MG63 (cell line): ENCODE measurements at regions not wholly inside any gene's neighbourhood (a gene's known extent, or its start where the extent isn't known, plus 50 kb on each side); places are given as distances from the start of the nearest gene placed in this dataset.
A peak's percentile ranks its signal among the peaks of the same experiment; 100 is the strongest.

Experiments used
- DNase-seq: peaks from one replicate; pipeline ENCODE4 v3.0.0-alpha.2; 2020
- H3K27me3 ChIP-seq: fragments of 250-450 bp; sonication (Bioruptor Pico); 2 replicates; pipeline ENCODE4 v1.5.1; 2020; ENCODE audit warnings: mild to moderate bottlenecking, moderate library complexity
- H3K36me3 ChIP-seq: fragments of 250-450 bp; sonication (Bioruptor Pico); 2 replicates; pipeline ENCODE4 v1.5.1; 2020; ENCODE audit warnings: mild to moderate bottlenecking, moderate library complexity
- H3K4me3 ChIP-seq: fragments of 250-450 bp; sonication (Bioruptor Pico); 2 replicates; pipeline ENCODE4 v1.5.1; 2020; ENCODE audit warnings: mild to moderate bottlenecking, moderate library complexity
- H3K9me3 ChIP-seq: fragments of 250-450 bp; sonication (Bioruptor Pico); 2 replicates; pipeline ENCODE4 v1.5.1; 2020; ENCODE audit warnings: mild to moderate bottlenecking, moderate library complexity

DNA sequence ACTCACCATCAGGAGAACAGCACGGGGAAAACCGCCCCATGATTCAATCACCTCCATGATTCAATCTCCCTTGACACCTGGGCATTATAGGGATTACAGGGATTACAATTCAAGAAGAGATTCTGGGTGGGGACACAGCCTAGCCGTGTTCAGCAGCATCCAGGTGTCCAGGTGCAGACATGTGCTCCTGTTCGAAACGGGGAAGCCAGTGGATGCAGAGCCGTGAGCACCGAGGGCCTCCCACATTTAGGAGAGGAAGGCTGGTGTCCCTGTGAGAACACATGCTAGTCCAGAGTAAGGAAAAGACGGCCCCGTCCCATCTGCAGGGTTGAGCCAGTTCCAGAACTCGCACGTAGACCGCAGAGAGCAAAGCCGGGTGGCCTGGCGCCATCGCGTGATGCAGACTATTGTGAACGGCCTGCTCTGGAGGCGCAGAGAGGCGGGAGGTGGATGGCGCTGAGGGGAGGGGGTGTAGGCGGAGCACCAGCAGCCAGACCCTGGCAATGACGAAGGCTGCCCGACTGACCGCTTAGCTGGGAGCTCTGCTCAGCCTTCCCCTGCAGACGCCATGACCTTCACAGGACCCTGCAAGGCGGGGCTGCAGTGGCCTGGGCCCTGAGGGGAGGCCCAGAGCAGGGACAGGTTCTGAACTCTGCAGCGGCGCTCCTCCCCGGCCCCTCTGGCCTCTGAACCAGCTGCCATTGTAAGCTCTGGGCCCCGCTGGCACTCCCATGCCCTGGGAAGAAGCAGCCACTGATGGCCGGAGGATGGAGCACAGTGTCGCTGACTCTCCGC, 141.6 kb upstream of the TCERG1L start:
- no peaks in the 10 kb centered on the region for H3K9me3 ChIP-seq
- no peaks in the 10 kb centered on the region for H3K36me3 ChIP-seq
- peaks cover 5% of the 10 kb centered on the region; the same call in 1 of the 2 replicates for H3K27me3 ChIP-seq
- no peak for DNase-seq
- H3K4me3 ChIP-seq: no peak overlapping the region

DNA sequence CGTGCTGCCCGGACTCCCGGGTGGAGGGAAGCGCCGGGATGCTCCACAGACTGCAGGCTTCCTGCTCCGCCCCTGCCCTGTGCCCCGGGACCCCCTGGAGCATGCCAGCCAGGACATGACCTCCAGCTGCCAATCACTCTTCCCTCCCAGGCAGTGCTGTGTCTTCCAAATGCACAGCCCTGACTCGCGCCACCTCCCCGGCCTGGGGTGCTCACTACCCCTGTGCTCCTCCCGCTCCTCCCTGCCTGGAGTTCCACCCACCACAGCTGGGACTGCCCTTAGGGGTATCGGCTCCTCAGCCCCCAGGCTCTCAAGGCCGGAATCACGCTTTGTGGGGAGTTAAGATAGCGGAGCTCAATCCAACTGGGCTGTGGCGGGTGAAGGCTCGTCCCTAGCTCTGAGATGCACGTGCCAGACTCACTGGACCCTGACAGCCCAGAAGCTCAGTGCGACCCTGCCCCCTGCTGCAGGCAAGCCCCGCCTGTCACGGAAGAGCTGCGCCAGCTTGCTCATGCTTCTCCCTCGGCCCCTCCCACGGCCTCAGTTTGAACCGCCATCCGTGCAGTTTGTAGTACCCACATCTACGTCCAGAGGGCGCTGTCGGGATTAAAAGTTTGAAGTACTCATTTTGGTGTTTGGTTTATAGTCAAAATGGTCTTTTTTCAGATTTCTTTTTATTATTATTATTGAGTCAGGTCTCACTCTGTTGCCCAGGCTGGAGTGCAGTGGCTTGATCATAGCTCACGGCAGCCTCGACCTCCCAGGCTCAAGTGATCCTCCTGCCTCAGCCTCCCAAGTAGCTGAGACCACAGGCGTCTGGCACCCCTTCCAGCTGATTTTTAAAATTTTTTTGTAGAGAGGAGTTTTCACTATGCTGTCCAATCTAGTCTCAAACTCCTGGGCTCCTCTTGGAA, 142.5 kb upstream of the TCERG1L start:
- H3K36me3 ChIP-seq: no peaks in the 10 kb centered on the region
- DNase-seq: peak; percentile 43

DNA sequence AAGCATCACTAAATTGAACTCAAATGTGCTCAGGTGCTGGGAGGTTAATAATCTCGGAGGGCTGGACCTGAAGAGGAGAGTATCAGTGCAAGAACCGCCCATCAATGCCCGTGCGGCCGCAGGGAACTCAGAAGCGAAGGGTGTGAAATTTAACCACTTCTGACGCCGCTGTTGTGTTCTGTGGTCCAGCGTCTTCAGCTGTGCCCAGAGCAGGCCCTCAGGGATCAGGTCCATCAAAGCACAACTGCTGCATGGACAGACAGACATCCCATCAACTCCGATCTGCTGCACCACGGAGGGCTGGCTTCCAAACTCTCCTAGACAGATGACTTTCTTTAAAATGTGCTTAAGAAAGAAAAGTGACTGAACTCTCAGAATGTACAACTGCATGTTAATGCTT, 144.9 kb upstream of the TCERG1L start:
- no peaks in the 10 kb centered on the region for H3K9me3 ChIP-seq
- DNase-seq: no peak
- no peaks in the 10 kb centered on the region for H3K36me3 ChIP-seq
- no peak overlapping the region for H3K4me3 ChIP-seq
- peaks cover 5% of the 10 kb centered on the region; the same call in 1 of the 2 replicates for H3K27me3 ChIP-seq

More for the DNA sequence above, 142.5 kb upstream of the TCERG1L start:
- peaks cover 5% of the 10 kb centered on the region; the same call in 1 of the 2 replicates for H3K27me3 ChIP-seq
- H3K4me3 ChIP-seq: no peak overlapping the region
- no peaks in the 10 kb centered on the region for H3K9me3 ChIP-seq

DNA sequence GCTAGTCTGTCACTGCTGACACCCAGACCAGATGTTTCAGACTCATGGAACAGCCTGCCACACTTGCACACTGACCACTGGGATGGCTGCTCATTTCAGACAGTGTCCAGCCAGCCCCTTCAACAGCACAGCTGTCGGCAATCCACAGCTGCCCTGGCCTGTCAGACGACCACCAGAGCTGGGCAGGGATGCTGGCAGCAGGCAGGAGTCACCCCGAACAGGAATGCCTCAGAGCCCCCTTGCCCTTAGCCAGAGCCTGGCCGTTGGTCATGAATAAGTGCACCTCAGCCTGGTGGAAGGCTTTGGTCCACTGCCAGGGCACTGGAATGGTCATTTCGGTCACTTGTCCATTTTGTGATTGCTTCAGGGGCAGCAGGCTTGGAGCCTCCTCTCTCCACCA, 149.6 kb upstream of the TCERG1L start:
- DNase-seq: no peak
- Histone ChIP-seq H3K36me3 (no peaks in the 10 kb centered on the region), H3K27me3 (peaks cover 8% of the 10 kb centered on the region), H3K9me3 (no peaks in the 10 kb centered on the region), H3K4me3 (no peak overlapping the region)

DNA sequence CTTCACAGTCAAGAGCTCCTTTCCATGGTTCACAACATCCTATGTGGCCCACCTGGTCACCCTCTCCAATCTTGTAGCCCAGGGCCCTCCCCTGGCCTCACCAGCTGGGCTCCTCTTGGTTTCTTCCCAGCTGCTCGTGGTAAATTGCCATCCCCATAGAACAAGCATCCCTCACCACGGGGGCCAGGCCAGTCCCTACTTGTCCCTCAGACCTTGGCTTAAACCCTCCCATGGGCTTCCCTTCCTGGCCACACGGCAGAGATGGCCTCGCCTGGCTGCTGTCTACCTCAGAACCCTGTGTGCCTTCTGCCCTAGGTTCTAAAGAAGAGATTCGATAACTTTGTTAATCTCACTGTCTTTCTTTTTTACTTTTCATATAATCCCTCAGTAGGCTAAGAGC, 153.3 kb upstream of the TCERG1L start:
- no peak overlapping the region for H3K4me3 ChIP-seq
- H3K9me3 ChIP-seq: no peaks in the 10 kb centered on the region
- DNase-seq: no peak
- H3K27me3 ChIP-seq: peaks cover 12% of the 10 kb centered on the region
- H3K36me3 ChIP-seq: no peaks in the 10 kb centered on the region

DNA sequence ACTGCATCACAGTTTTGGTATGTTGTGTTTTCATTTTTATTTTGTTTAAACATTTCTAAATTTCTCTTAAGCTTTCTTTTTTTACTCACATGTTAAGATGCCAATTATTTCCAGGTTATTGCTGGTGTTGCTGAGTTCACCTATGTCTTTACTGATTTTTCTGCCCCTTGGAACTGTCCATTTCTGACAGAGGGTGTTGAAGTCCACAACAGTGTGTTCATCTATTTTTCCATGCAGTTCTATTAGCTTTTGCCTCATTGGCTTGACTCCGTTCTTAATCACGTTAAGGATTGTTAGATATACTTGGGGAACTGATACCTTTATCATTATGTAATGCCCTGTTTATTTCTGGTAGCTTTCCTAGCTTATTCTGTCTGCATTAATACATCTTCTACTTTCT, 158.0 kb upstream of the TCERG1L start:
- no peak overlapping the region for H3K4me3 ChIP-seq
- H3K27me3 ChIP-seq: peaks cover 4% of the 10 kb centered on the region
- no peaks in the 10 kb centered on the region for H3K9me3 ChIP-seq
- H3K36me3 ChIP-seq: no peaks in the 10 kb centered on the region
- no peak for DNase-seq

DNA sequence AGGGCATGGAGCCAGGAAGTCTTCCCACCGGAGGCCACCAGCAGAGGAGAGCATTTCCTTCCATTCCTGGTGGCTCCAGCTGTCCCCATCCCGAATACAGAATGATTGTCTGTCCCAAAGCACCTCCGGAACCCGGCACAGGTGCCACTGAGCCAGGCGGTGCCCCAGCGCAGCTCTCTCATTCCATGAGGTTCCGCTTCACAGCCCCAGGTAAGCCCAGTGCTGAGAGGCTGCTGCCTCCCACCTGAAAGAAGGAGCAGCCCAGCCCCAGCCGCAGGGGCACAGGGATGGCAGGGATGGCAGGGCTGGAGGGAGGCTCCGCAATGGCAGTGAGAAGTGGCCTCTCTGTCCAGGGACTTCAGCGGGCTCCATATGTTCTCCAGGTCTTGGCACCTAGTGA, 162.1 kb upstream of the TCERG1L start:
- Histone ChIP-seq H3K9me3 (no peaks in the 10 kb centered on the region), H3K36me3 (no peaks in the 10 kb centered on the region), H3K4me3 (no peak overlapping the region), H3K27me3 (peaks cover 4% of the 10 kb centered on the region)
- DNase-seq: no peak

DNA sequence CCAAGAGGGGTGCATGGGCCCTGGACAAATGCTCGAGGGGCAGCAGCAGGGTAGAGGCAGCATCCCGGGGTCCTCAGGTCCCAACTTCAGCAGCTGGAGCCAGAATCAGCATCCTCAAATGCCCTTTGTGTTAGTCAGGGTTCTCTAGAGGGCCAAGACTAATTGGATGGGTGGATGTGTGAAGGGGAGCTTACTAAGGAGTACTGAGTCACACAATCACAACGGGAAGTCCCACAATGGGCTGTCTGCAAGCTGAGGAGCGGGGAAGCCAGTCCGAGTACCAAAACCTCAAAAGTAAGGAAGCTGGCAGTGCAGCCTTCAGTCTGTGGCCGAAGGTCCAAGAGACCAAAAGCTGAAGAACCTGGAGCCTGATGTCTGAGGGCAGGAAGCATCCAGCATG, 162.9 kb upstream of the TCERG1L start:
- H3K27me3 ChIP-seq: no peaks in the 10 kb centered on the region
- H3K9me3 ChIP-seq: no peaks in the 10 kb centered on the region
- DNase-seq: peak; percentile 51
- H3K36me3 ChIP-seq: no peaks in the 10 kb centered on the region
- H3K4me3 ChIP-seq: no peak overlapping the region

DNA sequence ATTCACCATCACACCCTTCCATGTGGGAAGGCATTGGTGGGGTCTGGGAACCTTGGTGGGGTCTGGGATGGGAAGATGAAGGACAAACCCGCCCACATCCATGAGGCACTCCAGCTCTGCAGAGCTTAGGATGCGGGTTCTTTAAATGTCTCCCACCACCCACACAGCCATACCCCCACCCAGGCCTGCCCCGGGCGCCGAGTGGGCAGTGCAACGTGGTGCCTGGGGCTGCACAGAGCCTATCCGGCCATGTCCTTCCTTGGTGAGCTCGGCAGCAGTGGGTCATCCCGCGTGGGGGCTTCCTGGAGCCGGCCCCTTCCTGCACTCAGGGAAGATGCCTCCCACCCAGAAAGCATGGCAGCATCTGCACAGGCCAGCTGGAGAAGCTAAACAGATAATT, 163.5 kb upstream of the TCERG1L start:
- DNase-seq: no peak
- Histone ChIP-seq H3K4me3 (no peak overlapping the region), H3K36me3 (no peaks in the 10 kb centered on the region), H3K27me3 (no peaks in the 10 kb centered on the region), H3K9me3 (no peaks in the 10 kb centered on the region)

DNA sequence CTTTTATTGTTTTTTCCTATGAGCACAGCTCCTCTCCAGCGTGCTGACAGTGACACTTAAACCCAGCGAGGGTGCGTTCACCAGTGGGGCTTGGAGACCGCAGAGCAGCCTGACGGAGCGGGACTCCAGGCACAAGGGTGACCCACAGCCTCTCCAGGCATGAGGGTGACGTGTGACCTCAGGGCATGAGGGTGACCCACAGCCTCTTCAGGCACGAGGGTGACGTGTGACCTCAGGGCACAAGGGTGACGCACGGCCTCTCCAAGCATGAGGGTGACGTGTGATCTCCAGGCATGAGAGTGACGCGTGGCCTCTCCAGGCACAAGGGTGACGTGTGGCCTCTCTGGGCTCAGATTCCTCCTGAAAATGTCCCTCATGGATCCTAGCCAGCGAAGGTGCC, 164.3 kb upstream of the TCERG1L start:
- Histone ChIP-seq H3K9me3 (no peaks in the 10 kb centered on the region), H3K36me3 (no peaks in the 10 kb centered on the region), H3K27me3 (no peaks in the 10 kb centered on the region), H3K4me3 (no peak overlapping the region)
- DNase-seq: no peak

DNA sequence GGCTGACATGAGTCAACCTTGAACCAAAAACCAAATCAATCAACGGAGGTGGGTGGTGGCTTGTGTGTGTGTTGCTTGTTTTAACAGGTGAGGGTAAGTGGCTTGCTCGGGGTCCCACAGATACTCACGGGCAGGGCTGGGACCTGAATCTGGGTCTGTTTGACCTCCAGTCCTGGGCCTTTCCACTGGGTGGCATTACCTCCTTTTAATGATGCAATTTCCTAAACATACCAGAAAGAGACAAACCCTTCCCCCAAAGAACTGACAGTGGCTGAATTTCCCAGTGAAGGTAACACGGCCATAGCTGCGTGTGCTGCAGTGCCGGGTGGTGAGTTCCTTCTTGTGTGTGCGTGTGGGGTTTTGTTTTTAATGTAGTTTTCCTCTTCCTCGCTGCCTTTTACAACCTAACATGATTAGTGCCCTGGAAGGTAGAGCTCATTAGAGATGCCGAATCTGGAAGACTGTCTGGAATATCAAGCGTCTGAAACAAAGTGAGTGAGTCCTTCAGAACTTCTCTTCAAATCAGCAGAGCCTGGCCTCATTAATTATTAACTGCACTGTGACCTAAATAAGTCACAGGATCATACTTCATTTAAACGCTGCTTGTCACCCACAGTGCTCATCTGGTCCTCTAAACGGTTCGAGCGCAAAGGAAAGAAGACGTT, 166.1 kb upstream of the TCERG1L start:
- H3K9me3 ChIP-seq: no peaks in the 10 kb centered on the region

DNA sequence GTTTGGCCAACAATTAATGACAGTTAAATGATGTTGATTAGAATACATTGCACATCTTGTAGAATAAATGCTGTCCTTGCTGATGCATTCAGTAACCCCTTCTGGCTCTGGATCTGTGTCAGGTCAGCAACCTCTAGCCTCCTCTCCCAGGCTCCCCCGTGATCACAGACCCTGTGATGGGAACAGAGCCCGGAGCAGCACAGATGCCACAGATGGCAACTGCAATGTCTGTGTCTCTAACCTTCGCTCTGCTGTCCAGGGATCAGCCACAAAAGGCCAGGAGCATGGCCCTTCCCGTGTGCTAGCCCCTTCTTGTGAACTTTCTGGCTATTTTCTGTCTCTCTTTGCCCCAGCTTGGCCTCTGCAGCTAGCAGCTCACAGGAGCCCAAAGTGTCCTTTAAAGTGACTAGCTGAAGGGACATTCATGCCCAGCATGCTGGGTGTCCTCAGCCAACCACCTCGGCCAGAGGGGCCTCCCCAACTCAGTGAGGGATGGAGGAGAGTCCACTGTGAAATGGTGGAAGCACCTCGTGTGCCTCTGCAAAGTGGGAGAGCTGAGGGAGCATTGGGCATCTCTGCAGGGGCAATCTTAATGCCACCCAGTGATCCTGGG, 167.0 kb upstream of the TCERG1L start:
- no peak for DNase-seq
- Histone ChIP-seq H3K4me3 (no peak overlapping the region), H3K27me3 (no peaks in the 10 kb centered on the region), H3K36me3 (no peaks in the 10 kb centered on the region), H3K9me3 (no peaks in the 10 kb centered on the region)

More for the DNA sequence above, 166.1 kb upstream of the TCERG1L start:
- Histone ChIP-seq H3K27me3 (no peaks in the 10 kb centered on the region), H3K4me3 (no peak overlapping the region), H3K36me3 (no peaks in the 10 kb centered on the region)
- DNase-seq: no peak

DNA sequence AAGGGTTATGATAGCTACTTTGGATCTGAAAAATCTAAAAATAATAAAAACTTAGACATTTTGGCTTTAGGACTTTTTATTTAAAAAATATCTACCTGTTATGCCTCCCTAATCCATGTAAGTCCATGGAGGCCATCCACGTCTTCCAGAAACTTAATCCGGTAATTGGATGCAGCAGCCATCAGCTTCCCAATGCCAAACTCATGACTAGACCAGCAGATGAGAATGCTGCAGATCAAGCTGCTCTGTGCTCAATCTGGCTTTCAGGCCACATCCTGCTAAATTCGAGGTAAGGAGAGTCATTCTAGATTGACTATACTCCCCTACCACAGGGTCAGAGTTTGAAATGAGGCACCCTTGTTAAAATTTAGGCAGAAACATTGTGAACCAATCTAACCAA, 168.5 kb upstream of the TCERG1L start:
- H3K4me3 ChIP-seq: no peak overlapping the region
- no peaks in the 10 kb centered on the region for H3K9me3 ChIP-seq
- no peak for DNase-seq
- H3K27me3 ChIP-seq: no peaks in the 10 kb centered on the region
- H3K36me3 ChIP-seq: no peaks in the 10 kb centered on the region

DNA sequence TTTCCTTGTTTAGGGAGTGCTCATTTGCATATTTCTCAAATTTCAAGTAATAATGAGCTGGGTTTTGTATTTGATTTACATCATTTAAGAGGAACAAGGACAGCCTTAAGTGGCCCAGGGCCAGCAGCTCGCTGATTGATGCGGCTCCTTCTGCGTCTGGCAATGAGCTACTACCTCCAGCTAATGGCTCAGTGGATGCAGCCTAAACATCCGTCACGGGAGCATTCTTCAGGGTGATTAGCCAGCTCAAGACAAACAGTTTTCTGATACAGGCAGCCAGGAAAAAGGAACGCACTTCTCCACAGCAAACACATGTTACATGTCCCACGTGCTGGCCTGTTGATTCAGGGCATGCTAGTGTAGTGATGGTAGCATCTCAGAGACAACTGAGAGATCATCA, 169.3 kb upstream of the TCERG1L start:
- Histone ChIP-seq H3K4me3 (no peak overlapping the region), H3K9me3 (no peaks in the 10 kb centered on the region), H3K27me3 (no peaks in the 10 kb centered on the region), H3K36me3 (no peaks in the 10 kb centered on the region)
- no peak for DNase-seq

DNA sequence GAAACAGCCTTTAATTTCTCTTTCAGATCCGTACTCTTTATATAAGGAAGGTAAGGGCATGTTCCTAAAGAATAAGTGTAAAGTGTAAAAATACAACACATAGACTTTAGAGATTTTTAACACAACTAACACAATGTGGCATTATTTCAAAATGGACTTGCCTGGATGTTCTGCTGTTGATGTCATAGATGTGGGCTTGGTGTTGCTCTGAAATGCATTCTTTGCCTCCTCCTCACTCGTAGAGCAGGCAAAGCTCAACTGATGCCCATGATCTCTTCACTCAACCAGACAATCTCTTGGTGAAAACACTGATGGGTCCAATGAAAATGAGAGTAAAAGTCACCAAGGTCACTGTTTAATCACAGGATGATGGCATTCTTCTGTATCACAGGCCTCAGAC, 174.2 kb upstream of the TCERG1L start:
- no peaks in the 10 kb centered on the region for H3K27me3 ChIP-seq
- H3K4me3 ChIP-seq: no peak overlapping the region
- H3K9me3 ChIP-seq: no peaks in the 10 kb centered on the region
- no peaks in the 10 kb centered on the region for H3K36me3 ChIP-seq
- DNase-seq: no peak

DNA sequence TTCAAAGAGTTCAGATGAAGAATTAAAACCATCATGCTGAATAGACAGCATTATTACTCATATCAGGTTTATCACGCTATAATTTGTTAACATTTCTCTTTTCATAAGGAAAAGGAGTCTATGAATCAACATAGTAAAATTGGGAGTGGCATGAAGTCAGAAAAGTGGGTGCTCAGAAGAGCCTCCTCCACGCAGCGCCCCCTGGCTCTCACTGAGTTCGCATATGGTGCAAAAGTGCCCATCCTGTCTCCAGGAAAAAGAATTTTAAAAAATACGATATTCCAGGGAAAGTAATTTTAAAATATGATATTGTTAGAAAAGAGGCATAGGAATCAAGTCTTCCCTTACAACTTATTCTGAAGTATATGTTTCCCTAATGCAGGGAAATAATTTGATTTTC, 176.3 kb upstream of the TCERG1L start:
- Histone ChIP-seq H3K9me3 (no peaks in the 10 kb centered on the region), H3K36me3 (no peaks in the 10 kb centered on the region), H3K27me3 (no peaks in the 10 kb centered on the region), H3K4me3 (no peak overlapping the region)
- no peak for DNase-seq
